ENCODE measurements at regions not wholly inside any gene's neighbourhood (a gene's known extent, or its start where the extent isn't known, plus 50 kb on each side); places are given as distances from the start of the nearest gene placed in this dataset.

DNA sequence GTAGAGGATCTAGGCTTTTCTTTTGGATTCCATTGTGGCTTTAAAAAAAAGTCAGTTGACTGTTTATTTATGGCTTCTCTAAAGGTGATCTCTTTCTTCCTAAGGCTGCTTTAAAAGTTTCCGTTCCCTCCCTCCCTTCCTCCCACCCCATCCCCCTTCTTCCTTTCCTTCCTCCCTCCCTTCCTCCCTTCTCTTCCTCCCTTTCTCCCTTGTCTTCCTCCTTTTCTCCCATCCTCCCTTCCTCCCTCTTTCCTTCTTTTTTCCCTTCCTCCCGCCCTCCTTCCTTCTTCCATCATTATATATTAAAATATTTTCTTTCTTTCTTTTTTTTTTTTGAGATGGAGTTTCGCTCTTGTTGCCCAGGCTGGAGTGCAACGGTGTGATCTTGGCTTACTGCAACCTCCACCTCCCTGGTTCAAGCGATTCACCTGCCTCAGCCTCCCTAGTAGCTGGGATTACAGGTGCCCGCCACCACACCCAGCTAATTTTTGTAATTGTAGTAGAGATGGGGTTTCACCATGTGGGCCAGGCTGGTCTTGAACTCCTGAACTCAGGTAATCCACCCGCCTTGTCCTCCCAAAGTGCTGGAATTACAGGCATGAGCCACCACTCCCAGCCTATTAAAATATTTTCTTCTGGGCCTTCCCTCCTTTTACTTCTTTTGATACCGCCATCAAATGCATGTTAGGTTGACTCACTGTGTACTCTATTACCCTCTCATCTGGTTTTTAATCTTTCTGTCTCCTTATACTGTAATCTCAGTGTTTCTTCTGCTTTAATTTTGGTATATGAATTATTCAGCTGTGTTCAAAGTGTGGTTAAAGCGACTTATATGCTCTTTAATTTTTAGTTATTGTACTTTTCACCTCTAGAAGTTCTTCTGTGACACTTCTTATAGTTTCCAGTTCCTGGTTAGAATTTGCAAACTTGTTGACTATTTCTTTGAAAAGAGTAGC is 59.2 kb upstream of the ATP5PO start:
- 91% methylated on average over 9 of the region's 9 CpGs for WGBS, 2 donors (ENCODE audit: low coverage in 1 of 2)
- H3K27ac ChIP-seq, result peak overlapping the region in 2 of 4 donors; percentile 63 to 65
- in situ Hi-C loops (cut with MboI; ENCODE audit: low pct_ligation_motif_present in 1 of 4, low pct_unique_long_range_greater_than_20kb in 1 of 4, low sequenced_read_pairs in 3 of 4), result no loop called here

DNA sequence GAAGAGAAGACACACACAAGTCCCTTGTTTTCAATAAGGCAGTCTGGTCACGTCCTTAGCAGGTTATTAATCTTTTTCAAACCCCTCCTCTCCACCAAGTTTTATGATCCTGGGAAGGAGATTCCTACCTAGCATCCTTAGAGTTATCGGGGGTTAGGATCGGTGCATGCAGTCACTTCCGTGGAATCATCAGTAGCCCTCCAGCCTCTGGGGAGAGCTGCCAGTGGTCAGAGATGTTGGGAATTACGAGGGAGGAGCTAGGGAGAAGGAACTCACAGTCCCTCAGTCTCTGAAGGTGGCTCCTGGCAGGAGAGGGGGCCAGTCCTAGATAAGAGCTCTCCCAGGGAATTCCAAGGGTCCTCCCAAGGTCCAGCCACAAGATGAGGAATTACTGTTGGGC is 57.7 kb upstream of the ATP5PO start:
- H3K36me3 ChIP-seq, result no peaks in the 10 kb centered on the region
- in situ Hi-C loops (cut with MboI; ENCODE audit: low pct_ligation_motif_present in 1 of 4, low pct_unique_long_range_greater_than_20kb in 1 of 4, low sequenced_read_pairs in 3 of 4) (no loop called here), intact Hi-C loops (cut with DNase I; ENCODE audit: low total_unique reads) (no loop called here)
- no peaks in the 10 kb centered on the region for H3K9me3 ChIP-seq
- WGBS, 2 donors (ENCODE audit: low coverage in 1 of 2), result 25 to 93% methylated on average over 1 to 5 of the region's 5 CpGs
- no peak for DNase-seq
- peaks cover 19 to 63% (median 29%) of the 10 kb centered on the region in 4 donors for H3K4me1 ChIP-seq
- TF ChIP-seq, protein P1, sequence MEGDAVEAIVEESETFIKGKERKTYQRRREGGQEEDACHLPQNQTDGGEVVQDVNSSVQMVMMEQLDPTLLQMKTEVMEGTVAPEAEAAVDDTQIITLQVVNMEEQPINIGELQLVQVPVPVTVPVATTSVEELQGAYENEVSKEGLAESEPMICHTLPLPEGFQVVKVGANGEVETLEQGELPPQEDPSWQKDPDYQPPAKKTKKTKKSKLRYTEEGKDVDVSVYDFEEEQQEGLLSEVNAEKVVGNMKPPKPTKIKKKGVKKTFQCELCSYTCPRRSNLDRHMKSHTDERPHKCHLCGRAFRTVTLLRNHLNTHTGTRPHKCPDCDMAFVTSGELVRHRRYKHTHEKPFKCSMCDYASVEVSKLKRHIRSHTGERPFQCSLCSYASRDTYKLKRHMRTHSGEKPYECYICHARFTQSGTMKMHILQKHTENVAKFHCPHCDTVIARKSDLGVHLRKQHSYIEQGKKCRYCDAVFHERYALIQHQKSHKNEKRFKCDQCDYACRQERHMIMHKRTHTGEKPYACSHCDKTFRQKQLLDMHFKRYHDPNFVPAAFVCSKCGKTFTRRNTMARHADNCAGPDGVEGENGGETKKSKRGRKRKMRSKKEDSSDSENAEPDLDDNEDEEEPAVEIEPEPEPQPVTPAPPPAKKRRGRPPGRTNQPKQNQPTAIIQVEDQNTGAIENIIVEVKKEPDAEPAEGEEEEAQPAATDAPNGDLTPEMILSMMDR (IDR thresholded peaks at IDR 0.05), result no peak
- TF ChIP-seq POLR2AphosphoS5 (IDR thresholded peaks at IDR 0.05) (no peak), EP300 (IDR thresholded peaks at IDR 0.05; ENCODE audit: low read depth) (no peak), POLR2A (IDR thresholded peaks at IDR 0.05) (no peak)
- no peak overlapping the region for H3K27ac ChIP-seq
- H3K27me3 ChIP-seq, result peaks cover 9% of the 10 kb centered on the region
- no peak overlapping the region for H3K4me3 ChIP-seq

More for the DNA sequence above, 59.2 kb upstream of the ATP5PO start:
- Histone ChIP-seq H3K36me3 (no peaks in the 10 kb centered on the region), H3K9me3 (no peaks in the 10 kb centered on the region), H3K4me3 (no peak overlapping the region), H3K27me3 (peaks cover 9% of the 10 kb centered on the region), H3K4me1 (peaks cover 10 to 47% (median 22%) of the 10 kb centered on the region in 4 donors)
- no peak for TF ChIP-seq EP300 (IDR thresholded peaks at IDR 0.05; ENCODE audit: low read depth)
- TF ChIP-seq POLR2A (IDR thresholded peaks at IDR 0.05), result no peak
- TF ChIP-seq POLR2AphosphoS5 (IDR thresholded peaks at IDR 0.05), result no peak
- TF ChIP-seq, protein P1 (IDR thresholded peaks at IDR 0.05), result no peak
- intact Hi-C loops (cut with DNase I; ENCODE audit: low total_unique reads), result no loop called here
- DNase-seq, result no peak

DNA sequence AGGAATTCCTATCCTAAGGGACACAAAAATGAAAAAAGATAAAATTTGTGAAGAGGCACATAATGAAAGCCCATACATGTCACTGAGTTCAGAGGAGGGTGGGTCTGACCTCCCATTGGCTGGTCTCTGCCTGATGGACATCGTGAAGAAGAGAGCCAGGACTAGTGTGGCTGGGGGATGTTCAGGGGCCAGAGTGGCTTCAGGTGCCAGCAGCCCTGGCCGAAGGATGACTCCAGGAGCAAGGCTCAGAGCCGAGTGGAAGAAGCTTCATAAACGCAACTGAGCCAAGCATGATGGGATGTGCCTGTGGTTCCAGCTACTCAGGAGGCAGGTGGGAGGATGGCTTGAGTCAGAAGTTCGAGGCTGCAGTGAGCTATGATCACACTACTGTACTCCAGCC is 56.9 kb upstream of the ATP5PO start:
- Histone ChIP-seq H3K4me3 (no peak overlapping the region), H3K9me3 (no peaks in the 10 kb centered on the region), H3K27ac (no peak overlapping the region), H3K4me1 (peaks cover 19 to 65% (median 29%) of the 10 kb centered on the region in 4 donors), H3K36me3 (no peaks in the 10 kb centered on the region), H3K27me3 (peaks cover 9% of the 10 kb centered on the region)
- intact Hi-C loops (cut with DNase I; ENCODE audit: low total_unique reads), result no loop called here
- in situ Hi-C loops (cut with MboI; ENCODE audit: low pct_ligation_motif_present in 1 of 4, low pct_unique_long_range_greater_than_20kb in 1 of 4, low sequenced_read_pairs in 3 of 4), result no loop called here
- TF ChIP-seq, protein P1 (IDR thresholded peaks at IDR 0.05), result no peak
- no peak for TF ChIP-seq POLR2AphosphoS5 (IDR thresholded peaks at IDR 0.05)
- TF ChIP-seq EP300 (IDR thresholded peaks at IDR 0.05; ENCODE audit: low read depth), result no peak
- no peak for TF ChIP-seq POLR2A (IDR thresholded peaks at IDR 0.05)
- WGBS, 2 donors (ENCODE audit: low coverage in 1 of 2), result 77% methylated on average over 5 of the region's 5 CpGs; no CpG with 5 or more reads in 1 of the 2 donors
- no peak for DNase-seq

DNA sequence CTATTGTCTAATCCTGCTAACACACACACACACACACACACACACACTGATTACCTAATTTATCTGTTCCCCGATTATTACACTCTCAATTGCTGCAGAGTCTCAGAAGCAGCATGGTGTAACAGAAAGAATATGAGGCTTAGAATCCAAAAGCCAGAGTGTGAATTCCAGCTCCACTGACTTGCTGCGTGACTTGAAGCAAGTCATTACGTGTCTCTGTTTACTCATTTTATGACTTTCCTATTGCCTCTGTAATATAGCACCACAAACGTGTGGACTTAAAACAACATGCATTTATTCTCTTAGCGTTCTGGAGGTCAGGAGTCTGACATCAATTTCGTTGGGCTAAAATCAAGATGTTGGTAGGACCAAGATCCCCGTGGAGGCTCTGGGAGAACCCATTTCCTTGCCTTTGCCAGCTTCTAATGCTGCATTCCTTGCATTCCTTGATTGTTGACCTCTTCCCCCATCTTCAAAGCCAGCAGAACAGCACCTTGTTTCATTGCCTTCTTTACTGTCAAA is 55.9 kb upstream of the ATP5PO start:
- Histone ChIP-seq H3K4me1 (peaks cover 18 to 55% (median 29%) of the 10 kb centered on the region in 4 donors), H3K27me3 (peaks cover 9% of the 10 kb centered on the region), H3K9me3 (no peaks in the 10 kb centered on the region), H3K4me3 (no peak overlapping the region), H3K27ac (peak overlapping the region in 1 of 4 donors; percentile 1), H3K36me3 (no peaks in the 10 kb centered on the region)
- TF ChIP-seq POLR2A (IDR thresholded peaks at IDR 0.05) (no peak), POLR2AphosphoS5 (IDR thresholded peaks at IDR 0.05) (peak in 1 of 3 donors; percentile 35)
- TF ChIP-seq, protein P1 (IDR thresholded peaks at IDR 0.05), result no peak
- no peak for DNase-seq
- in situ Hi-C loops (cut with MboI; ENCODE audit: low pct_ligation_motif_present in 1 of 4, low pct_unique_long_range_greater_than_20kb in 1 of 4, low sequenced_read_pairs in 3 of 4) (no loop called here), intact Hi-C loops (cut with DNase I; ENCODE audit: low total_unique reads) (no loop called here)
- WGBS, 2 donors (ENCODE audit: low coverage in 1 of 2), result 35 to 39% methylated on average over 7 of the region's 7 CpGs

Data from transverse colon (tissue), 4 donors.